Cardiac muscle cell (in vitro differentiated cells and primary cell): ENCODE measurements at regions not wholly inside any gene's neighbourhood (a gene's known extent, or its start where the extent isn't known, plus 50 kb on each side); places are given as distances from the start of the nearest gene placed in this dataset.

Experiments
- DNase-seq, 2 donors: peaks; one replicate each; pipeline versions ENCODE4 v3.0.0 to v3.0.0-alpha.2; 2010 to 2017; ENCODE audit warnings: low read depth in 1 of 2, low spot score in 1 of 2
- H3K27ac ChIP-seq: fragments of 200-600 bp; sonication (generic); 2 replicates; pipeline ENCODE4 v1.5.1; 2016
- H3K27me3 ChIP-seq: fragments of 200-600 bp; sonication (generic); 2 replicates; pipeline ENCODE4 v1.6.0; 2016; ENCODE audit warnings: control low read depth
- H3K36me3 ChIP-seq: fragments of 200-600 bp; sonication (generic); 2 replicates; pipeline ENCODE4 v1.5.1; 2016; ENCODE audit warnings: control low read depth
- H3K4me1 ChIP-seq: fragments of 200-600 bp; sonication (generic); 2 replicates; pipeline ENCODE4 v1.8.1; 2017; ENCODE audit warnings: low read depth, mild to moderate bottlenecking, mixed run types
- H3K4me3 ChIP-seq: fragments of 200-600 bp; sonication (generic); 2 replicates; pipeline ENCODE4 v1.5.1; 2016; ENCODE audit warnings: mild to moderate bottlenecking
- H3K9me3 ChIP-seq: fragments of 200-600 bp; sonication (generic); 2 replicates; pipeline ENCODE4 v1.5.1; 2017; ENCODE audit warnings: low read depth, mild to moderate bottlenecking, control low read depth
- TF ChIP-seq, protein P1 (sequence below): IDR thresholded peaks from 2 replicates; pipeline ENCODE4 v1.5.1; 2012; ENCODE audit warnings: low read depth, mild to moderate bottlenecking, low read length

- Histone ChIP-seq H3K27me3 (no peaks in the 10 kb centered on the region), H3K27ac (no peak overlapping the region), H3K36me3 (no peaks in the 10 kb centered on the region), H3K4me1 (no peaks in the 10 kb centered on the region), H3K9me3 (no peaks in the 10 kb centered on the region), H3K4me3 (no peak overlapping the region)
- TF ChIP-seq, protein P1, sequence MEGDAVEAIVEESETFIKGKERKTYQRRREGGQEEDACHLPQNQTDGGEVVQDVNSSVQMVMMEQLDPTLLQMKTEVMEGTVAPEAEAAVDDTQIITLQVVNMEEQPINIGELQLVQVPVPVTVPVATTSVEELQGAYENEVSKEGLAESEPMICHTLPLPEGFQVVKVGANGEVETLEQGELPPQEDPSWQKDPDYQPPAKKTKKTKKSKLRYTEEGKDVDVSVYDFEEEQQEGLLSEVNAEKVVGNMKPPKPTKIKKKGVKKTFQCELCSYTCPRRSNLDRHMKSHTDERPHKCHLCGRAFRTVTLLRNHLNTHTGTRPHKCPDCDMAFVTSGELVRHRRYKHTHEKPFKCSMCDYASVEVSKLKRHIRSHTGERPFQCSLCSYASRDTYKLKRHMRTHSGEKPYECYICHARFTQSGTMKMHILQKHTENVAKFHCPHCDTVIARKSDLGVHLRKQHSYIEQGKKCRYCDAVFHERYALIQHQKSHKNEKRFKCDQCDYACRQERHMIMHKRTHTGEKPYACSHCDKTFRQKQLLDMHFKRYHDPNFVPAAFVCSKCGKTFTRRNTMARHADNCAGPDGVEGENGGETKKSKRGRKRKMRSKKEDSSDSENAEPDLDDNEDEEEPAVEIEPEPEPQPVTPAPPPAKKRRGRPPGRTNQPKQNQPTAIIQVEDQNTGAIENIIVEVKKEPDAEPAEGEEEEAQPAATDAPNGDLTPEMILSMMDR, result no peak
- DNase-seq, result no peak
Observed at GRCh38 chr9:84079994-84080393, 99.4 kb downstream of the RMI1 start.

DNA sequence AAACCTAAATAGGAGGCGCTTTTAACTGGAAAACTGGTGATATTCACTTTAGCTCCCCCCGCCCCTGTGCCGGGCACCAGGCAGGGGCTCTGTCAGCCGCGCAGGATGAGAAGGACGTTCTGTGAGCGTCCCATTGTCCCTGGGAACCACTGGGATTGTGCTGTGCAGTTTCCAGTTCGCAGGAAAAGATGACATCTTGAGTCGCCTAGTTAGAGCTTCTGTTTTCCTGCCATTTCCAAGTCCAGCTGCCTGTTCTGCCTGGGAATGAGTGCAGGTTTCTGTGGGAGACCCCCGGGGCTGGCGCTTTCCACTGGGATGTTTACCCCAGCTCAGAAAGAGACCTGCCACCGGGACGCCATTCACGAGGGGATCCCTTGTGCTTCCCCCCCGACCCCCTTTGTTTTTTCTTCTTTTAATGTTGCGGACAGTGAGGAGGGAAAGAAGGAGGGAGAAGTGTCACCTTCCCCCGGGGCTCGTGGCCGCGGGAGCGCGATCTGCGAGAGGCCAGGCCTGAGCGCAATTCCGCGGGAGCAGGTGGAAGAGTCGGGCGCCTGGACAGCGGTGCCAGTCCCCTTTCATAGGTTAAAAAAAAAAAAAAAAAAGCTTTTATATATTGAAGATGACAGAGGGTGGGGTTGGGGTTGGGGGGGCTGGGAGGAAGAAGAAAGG is 121.5 kb downstream of the RMI1 start:
- Histone ChIP-seq H3K36me3 (no peaks in the 10 kb centered on the region), H3K9me3 (no peaks in the 10 kb centered on the region), H3K4me1 (no peaks in the 10 kb centered on the region), H3K4me3 (no peak overlapping the region), H3K27ac (no peak overlapping the region), H3K27me3 (peaks cover 44% of the 10 kb centered on the region)
- DNase-seq, result no peak
- TF ChIP-seq, protein P1, result no peak

GRCh38 chr9:84103651-84104377 is 123.2 kb downstream of the RMI1 start:
- H3K4me1 ChIP-seq, result no peaks in the 10 kb centered on the region
- no peak for DNase-seq
- no peak overlapping the region for H3K4me3 ChIP-seq
- H3K36me3 ChIP-seq, result no peaks in the 10 kb centered on the region
- no peak overlapping the region for H3K27ac ChIP-seq
- peaks cover 50% of the 10 kb centered on the region for H3K27me3 ChIP-seq
- H3K9me3 ChIP-seq, result no peaks in the 10 kb centered on the region
- TF ChIP-seq, protein P1, result no peak

DNA sequence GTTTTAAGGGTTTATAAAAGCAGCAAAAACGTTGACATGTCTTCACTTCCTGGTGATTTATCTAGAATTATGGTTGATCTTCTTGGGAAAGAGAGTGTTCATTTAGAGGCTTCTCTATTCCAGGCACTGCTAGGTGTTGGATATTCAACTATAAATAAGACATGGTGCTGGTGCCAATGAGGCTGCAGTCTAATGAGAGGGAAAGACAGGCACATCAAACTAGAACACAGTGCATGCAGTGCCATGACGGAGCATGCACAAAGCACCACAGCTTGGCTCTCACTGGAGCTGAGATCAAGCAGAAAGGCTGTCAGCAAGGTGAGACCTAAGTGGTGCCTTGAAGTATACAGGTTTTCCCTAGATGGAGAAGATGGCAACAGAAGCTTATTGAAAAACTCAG is 126.5 kb downstream of the RMI1 start:
- DNase-seq, result no peak
- H3K4me1 ChIP-seq, result no peaks in the 10 kb centered on the region
- no peaks in the 10 kb centered on the region for H3K36me3 ChIP-seq
- no peak overlapping the region for H3K4me3 ChIP-seq
- H3K27me3 ChIP-seq, result peaks cover 30% of the 10 kb centered on the region
- H3K27ac ChIP-seq, result no peak overlapping the region
- no peaks in the 10 kb centered on the region for H3K9me3 ChIP-seq
- TF ChIP-seq, protein P1, result no peak

DNA sequence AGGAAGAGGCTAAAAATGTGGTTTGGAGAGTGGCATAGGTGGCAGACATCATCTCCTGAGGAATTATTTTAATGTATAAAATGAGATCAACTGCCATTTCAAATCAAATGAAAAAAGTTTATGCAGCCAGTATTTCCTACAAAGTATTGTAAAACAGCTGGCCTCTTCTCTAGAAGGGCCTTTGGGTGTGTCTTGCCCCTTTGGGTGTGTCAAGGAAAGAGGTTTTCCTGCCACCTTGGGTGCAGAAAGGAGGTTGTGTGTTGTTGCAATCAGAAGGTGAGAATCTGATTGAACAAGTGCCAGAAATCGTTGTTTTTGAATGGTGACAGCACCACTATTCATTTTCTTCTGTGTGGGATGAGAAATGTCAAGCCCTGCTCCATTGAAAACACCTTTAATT is 127.4 kb downstream of the RMI1 start:
- H3K36me3 ChIP-seq, result no peaks in the 10 kb centered on the region
- no peaks in the 10 kb centered on the region for H3K9me3 ChIP-seq
- H3K4me1 ChIP-seq, result no peaks in the 10 kb centered on the region
- DNase-seq, result no peak
- no peak overlapping the region for H3K27ac ChIP-seq
- no peak overlapping the region for H3K4me3 ChIP-seq
- TF ChIP-seq, protein P1, result no peak
- peaks cover 21% of the 10 kb centered on the region for H3K27me3 ChIP-seq
